ENCODE measurements at regions not wholly inside any gene's neighbourhood (a gene's known extent, or its start where the extent isn't known, plus 50 kb on each side); places are given as distances from the start of the nearest gene placed in this dataset.

DNA sequence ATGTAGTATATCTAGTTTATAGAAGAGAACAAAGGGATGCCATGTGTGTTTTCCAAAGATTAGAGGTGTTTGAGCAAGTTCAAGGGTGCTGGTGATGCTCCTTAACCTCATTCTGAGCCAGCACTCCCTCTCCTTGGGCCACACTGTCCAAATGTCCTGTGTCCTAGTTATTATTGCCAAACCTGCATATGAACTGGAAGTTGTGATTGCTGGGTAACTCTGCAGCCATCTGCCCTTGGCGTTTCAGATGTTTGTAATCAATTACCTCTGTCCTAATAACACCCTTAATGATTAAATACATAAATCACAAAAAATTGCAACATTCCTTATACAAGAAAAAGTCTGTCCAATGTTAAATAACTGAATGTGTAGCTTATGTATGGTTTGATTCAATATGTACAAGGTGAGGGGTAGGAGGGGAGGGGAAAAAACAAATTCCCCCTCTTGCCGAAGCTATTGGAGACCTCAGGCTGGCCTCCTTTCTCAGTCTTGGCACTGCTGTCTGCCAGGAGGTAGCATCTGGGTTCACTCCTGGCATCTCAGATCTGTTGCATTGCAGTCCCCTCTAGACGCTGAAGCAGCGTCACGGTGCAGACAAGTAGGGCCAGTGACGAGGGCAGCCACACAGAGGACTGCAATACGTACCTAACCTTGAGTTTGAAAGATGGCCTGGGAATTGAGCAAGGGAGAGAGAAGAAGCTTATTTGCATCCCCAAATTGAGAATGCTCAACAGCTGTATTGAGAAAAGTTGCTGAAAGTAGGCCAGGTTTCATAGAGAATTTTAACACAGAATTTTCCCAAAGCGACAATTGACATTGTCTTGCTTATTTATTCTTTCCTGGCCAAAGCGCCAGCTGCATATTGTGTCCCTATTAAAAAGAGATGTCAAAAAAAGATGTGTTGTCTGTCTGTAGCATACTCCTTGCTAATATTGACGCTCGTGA, 89.6 kb upstream of the ARHGAP32 start:
- peaks cover 5% of the 10 kb centered on the region for H3K4me1 ChIP-seq (ENCODE audit: insufficient read depth, poor library complexity, severe bottlenecking)
- no peaks in the 10 kb centered on the region for H3K9me3 ChIP-seq (ENCODE audit: severe bottlenecking)
- no peak overlapping the region for H3K4me3 ChIP-seq (ENCODE audit: severe bottlenecking)
- no peak for ATAC-seq (ENCODE audit: low read depth)
- no peaks in the 10 kb centered on the region for H3K36me3 ChIP-seq (ENCODE audit: low read depth)
- no peak overlapping the region for H3K27ac ChIP-seq (ENCODE audit: poor library complexity, severe bottlenecking)
- TF ChIP-seq, protein P1, sequence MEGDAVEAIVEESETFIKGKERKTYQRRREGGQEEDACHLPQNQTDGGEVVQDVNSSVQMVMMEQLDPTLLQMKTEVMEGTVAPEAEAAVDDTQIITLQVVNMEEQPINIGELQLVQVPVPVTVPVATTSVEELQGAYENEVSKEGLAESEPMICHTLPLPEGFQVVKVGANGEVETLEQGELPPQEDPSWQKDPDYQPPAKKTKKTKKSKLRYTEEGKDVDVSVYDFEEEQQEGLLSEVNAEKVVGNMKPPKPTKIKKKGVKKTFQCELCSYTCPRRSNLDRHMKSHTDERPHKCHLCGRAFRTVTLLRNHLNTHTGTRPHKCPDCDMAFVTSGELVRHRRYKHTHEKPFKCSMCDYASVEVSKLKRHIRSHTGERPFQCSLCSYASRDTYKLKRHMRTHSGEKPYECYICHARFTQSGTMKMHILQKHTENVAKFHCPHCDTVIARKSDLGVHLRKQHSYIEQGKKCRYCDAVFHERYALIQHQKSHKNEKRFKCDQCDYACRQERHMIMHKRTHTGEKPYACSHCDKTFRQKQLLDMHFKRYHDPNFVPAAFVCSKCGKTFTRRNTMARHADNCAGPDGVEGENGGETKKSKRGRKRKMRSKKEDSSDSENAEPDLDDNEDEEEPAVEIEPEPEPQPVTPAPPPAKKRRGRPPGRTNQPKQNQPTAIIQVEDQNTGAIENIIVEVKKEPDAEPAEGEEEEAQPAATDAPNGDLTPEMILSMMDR (IDR thresholded peaks at IDR 0.05; ENCODE audit: poor library complexity, severe bottlenecking) = no peak
- DNase-seq (ENCODE audit: low spot score) = no peak
- no peaks in the 10 kb centered on the region for H3K27me3 ChIP-seq (ENCODE audit: insufficient read depth, poor library complexity, severe bottlenecking)

DNA sequence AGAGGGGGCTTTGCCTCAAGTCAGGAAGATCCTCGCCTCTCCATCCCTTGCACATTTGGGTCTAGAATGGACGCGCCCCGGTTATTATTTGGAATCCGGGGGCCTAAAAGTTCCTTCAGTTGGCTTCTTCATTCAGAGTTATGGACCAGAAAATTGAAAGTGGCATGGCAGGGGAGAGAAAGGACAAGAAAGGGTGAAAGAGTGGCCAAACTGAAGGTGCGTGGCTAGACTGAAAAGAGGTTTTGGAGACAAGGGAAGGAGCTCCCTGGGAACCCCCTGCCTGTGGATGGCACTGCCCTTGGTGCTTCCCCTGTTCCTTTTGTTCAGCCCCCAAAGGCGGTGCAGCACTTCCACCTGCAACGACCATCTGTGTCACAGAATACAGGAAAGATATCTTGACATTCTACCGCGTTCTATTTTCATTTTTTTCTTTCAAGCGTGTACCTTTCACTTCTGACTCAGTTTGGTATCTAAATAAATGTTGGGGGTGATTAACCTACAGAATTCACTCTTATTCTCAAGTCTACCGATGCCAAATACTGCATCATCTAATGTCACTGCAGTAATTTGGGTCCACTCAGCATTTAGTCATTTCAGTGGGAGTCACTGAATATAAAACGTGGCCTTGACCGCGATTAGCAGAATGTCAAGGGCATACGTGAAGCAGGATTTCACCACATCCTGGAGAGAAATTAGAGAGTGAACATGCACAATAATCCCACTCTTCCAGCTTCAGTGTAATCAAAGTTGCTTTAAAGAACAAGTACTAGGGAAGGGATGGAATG, 88.1 kb upstream of the ARHGAP32 start:
- no peaks in the 10 kb centered on the region for H3K27me3 ChIP-seq (ENCODE audit: insufficient read depth, poor library complexity, severe bottlenecking)
- H3K4me1 ChIP-seq (ENCODE audit: insufficient read depth, poor library complexity, severe bottlenecking) = peaks cover 5% of the 10 kb centered on the region
- no peaks in the 10 kb centered on the region for H3K36me3 ChIP-seq (ENCODE audit: low read depth)
- H3K27ac ChIP-seq (ENCODE audit: poor library complexity, severe bottlenecking) = no peak overlapping the region
- no peaks in the 10 kb centered on the region for H3K9me3 ChIP-seq (ENCODE audit: severe bottlenecking)
- DNase-seq (ENCODE audit: low spot score) (no peak), ATAC-seq (ENCODE audit: low read depth) (no peak)
- peak overlapping the region; percentile 98 for H3K4me3 ChIP-seq (ENCODE audit: severe bottlenecking)
- TF ChIP-seq, protein P1 (IDR thresholded peaks at IDR 0.05; ENCODE audit: poor library complexity, severe bottlenecking) = no peak

DNA sequence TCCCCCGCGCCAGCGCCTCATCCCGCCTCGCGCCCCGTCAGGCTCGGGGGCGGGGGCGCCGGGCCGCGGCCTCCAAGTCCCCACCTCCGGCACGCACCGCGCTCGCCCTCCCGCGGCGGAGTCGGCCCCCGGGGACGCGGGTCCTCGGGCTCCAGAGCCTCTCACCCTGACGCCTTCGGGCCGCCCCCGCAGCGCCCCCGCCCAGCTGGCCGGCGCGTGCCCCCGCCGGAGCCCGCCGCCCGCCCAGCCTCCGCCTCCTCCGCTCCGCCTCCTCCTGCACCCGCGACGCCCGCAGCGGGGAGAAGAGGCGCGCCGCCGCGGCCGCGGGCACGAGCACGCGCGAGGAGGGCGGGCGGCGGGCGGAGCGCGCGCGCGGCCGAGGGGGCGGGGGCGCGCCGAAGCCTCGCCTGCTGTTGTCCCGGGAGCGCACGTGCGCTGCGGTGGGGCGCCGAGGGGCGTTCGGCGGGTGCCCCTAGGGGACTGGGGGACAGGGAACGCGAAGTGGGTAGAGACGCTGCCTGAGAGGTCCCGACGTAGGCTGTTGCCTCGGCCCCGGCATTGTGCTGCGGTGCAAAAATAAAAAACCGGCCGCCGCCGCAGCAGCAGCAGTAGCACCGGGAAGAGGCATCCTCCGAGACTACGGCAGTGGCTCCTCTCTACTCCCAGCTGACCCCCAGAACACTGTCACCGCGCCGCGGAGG, 87.4 kb upstream of the ARHGAP32 start:
- Histone ChIP-seq H3K27me3 (ENCODE audit: insufficient read depth, poor library complexity, severe bottlenecking) (no peaks in the 10 kb centered on the region), H3K27ac (ENCODE audit: poor library complexity, severe bottlenecking) (no peak overlapping the region), H3K9me3 (ENCODE audit: severe bottlenecking) (no peaks in the 10 kb centered on the region), H3K36me3 (ENCODE audit: low read depth) (no peaks in the 10 kb centered on the region), H3K4me1 (ENCODE audit: insufficient read depth, poor library complexity, severe bottlenecking) (peaks cover 5% of the 10 kb centered on the region), H3K4me3 (ENCODE audit: severe bottlenecking) (peak overlapping the region; percentile 98)
- TF ChIP-seq, protein P1 (IDR thresholded peaks at IDR 0.05; ENCODE audit: poor library complexity, severe bottlenecking) = no peak
- peak; percentile 67 for DNase-seq (ENCODE audit: low spot score)
- ATAC-seq (ENCODE audit: low read depth) = peak; percentile 49

DNA sequence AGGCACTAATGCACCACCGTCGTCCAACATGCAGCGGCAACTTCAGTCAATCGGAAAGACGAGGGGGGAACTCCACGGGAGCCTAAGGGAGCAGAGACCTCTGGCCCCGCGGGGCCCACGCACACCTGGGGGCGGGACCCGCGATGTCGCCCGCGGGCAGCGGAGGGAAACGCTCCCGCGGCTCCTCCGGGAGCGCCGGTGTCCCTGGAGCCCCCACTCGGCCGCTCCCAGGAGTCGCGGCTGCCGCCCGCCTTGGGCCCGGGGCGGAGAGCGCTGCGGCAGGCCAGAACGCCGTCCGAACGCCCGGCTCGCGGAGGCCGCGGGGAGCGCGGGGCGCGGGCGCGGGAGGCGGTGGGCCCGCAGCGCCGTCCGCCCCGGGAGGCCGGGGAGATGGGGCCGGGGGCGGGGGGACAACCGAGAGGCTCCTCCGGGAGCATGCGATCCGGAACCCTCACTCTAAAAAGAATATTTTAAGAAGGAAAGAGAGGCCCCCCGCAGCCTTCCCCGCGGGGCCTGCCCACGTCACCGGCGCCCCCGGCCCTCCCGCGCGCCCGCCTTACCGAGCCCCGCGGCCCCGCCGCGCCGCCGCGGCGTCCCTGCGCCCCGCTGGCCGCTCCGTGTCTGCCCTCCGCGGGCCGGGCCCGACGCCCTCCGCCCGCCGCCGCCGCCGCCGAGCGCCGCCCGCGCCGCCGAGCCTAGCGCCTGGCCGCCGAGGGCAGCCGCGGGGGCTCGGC, 86.6 kb upstream of the ARHGAP32 start:
- no peaks in the 10 kb centered on the region for H3K9me3 ChIP-seq (ENCODE audit: severe bottlenecking)
- peak overlapping the region; percentile 98 for H3K4me3 ChIP-seq (ENCODE audit: severe bottlenecking)
- TF ChIP-seq, protein P1 (IDR thresholded peaks at IDR 0.05; ENCODE audit: poor library complexity, severe bottlenecking) = peak; percentile 9
- H3K27ac ChIP-seq (ENCODE audit: poor library complexity, severe bottlenecking) = no peak overlapping the region
- DNase-seq (ENCODE audit: low spot score) (no peak), ATAC-seq (ENCODE audit: low read depth) (no peak)
- H3K4me1 ChIP-seq (ENCODE audit: insufficient read depth, poor library complexity, severe bottlenecking) = peaks cover 5% of the 10 kb centered on the region
- no peaks in the 10 kb centered on the region for H3K27me3 ChIP-seq (ENCODE audit: insufficient read depth, poor library complexity, severe bottlenecking)
- H3K36me3 ChIP-seq (ENCODE audit: low read depth) = no peaks in the 10 kb centered on the region
